SK-N-SH treated with all-trans-retinoic acid at 6 μM for 48 hours (cell line): ENCODE measurements at regions not wholly inside any gene's neighbourhood (a gene's known extent, or its start where the extent isn't known, plus 50 kb on each side); places are given as distances from the start of the nearest gene placed in this dataset.

ENCODE experiments used
- ATAC-seq: fragments of 200-7000 bp; cut with Tn5 transposase; 3 replicates; pipeline ENCODE4 v1.9.1; 2020; ENCODE audit warnings: mild to moderate bottlenecking, moderate library complexity
- ARNTL ChIP-seq: fragments of 450-650 bp; formaldehyde crosslinking; IDR thresholded peaks from 2 replicates; pipeline ENCODE4 v1.5.0; 2020; ENCODE audit warnings: low read depth, mild to moderate bottlenecking, moderate library complexity, borderline replicate concordance
- BACH2 ChIP-seq: fragments of 250-450 bp; sonication (Bioruptor Pico); IDR thresholded peaks from 2 replicates; pipeline ENCODE4 v1.9.0; 2021; ENCODE audit warnings: mild to moderate bottlenecking, borderline replicate concordance
- CSDC2 ChIP-seq: fragments of 250-450 bp; sonication (Bioruptor Pico); IDR thresholded peaks from 2 replicates; pipeline ENCODE4 v1.5.0; 2020; ENCODE audit warnings: mild to moderate bottlenecking, moderate library complexity
- CSRNP3 ChIP-seq: fragments of 250-450 bp; sonication (Bioruptor Pico); IDR thresholded peaks from 2 replicates; pipeline ENCODE4 v1.5.1; 2021; ENCODE audit warnings: mild to moderate bottlenecking, moderate library complexity
- ESRRG ChIP-seq: fragments of 250-450 bp; sonication (Bioruptor Pico); IDR thresholded peaks from 2 replicates; pipeline ENCODE4 v1.6.1; 2021; ENCODE audit warnings: mild to moderate bottlenecking
- GLIS3 ChIP-seq: fragments of 250-450 bp; sonication (Bioruptor Pico); IDR thresholded peaks from 2 replicates; pipeline ENCODE4 v1.5.0; 2020; ENCODE audit warnings: mild to moderate bottlenecking, moderate library complexity
- ISL1 ChIP-seq: fragments of 250-450 bp; sonication (Bioruptor Pico); IDR thresholded peaks from 2 replicates; pipeline ENCODE4 v2.1.2; 2022; ENCODE audit warnings: mild to moderate bottlenecking, moderate library complexity
- OSR1 ChIP-seq: fragments of 250-450 bp; sonication (Bioruptor Pico); IDR thresholded peaks from 2 replicates; pipeline ENCODE4 v1.8.0; 2022; ENCODE audit warnings: moderate library complexity, mild to moderate bottlenecking, inconsistent platforms
- PPARA ChIP-seq: fragments of 250-450 bp; sonication (Bioruptor Pico); IDR thresholded peaks from 2 replicates; pipeline ENCODE4 v1.5.0; 2020; ENCODE audit warnings: mild to moderate bottlenecking, borderline replicate concordance
- RARB ChIP-seq: fragments of 250-450 bp; sonication (Bioruptor Pico); IDR thresholded peaks from 2 replicates; pipeline ENCODE4 v1.8.0; 2021; ENCODE audit warnings: mild to moderate bottlenecking, moderate library complexity
- SNAI2 ChIP-seq: fragments of 250-450 bp; sonication (Bioruptor Pico); IDR thresholded peaks from 2 replicates; pipeline ENCODE4 v1.5.0; 2020; ENCODE audit warnings: mild to moderate bottlenecking, moderate library complexity
- TCF4 ChIP-seq: fragments of 250-450 bp; sonication (Bioruptor Pico); IDR thresholded peaks from 2 replicates; pipeline ENCODE4 v1.8.0; 2021; ENCODE audit warnings: mild to moderate bottlenecking, moderate library complexity, borderline replicate concordance
- TOX ChIP-seq: fragments of 250-450 bp; sonication (Bioruptor Pico); IDR thresholded peaks from 2 replicates; pipeline ENCODE4 v1.8.0; 2021; ENCODE audit warnings: mild to moderate bottlenecking, moderate library complexity, borderline replicate concordance
- ZC3H10 ChIP-seq: fragments of 250-450 bp; sonication (Bioruptor Pico); IDR thresholded peaks from 2 replicates; pipeline ENCODE4 v1.5.1; 2021; ENCODE audit warnings: mild to moderate bottlenecking, moderate library complexity
- ZFP3 ChIP-seq: fragments of 250-450 bp; sonication (Bioruptor Pico); IDR thresholded peaks from 2 replicates; pipeline ENCODE4 v1.5.0; 2020; ENCODE audit warnings: mild to moderate bottlenecking, moderate library complexity
- ZFP30 ChIP-seq: fragments of 450-650 bp; formaldehyde crosslinking; IDR thresholded peaks from 2 replicates; pipeline ENCODE4 v1.5.0; 2022; ENCODE audit warnings: mild to moderate bottlenecking, moderate library complexity
- ZNF70 ChIP-seq: fragments of 450-650 bp; formaldehyde crosslinking; IDR thresholded peaks from 2 replicates; pipeline ENCODE4 v1.5.0; 2020; ENCODE audit warnings: mild to moderate bottlenecking, moderate library complexity
- ZNF8 ChIP-seq: fragments of 450-650 bp; formaldehyde crosslinking; IDR thresholded peaks from 2 replicates; pipeline ENCODE4 v1.5.0; 2020; ENCODE audit warnings: mild to moderate bottlenecking, moderate library complexity
- TF ChIP-seq, protein P1 (sequence below): fragments of 250-450 bp; sonication (Bioruptor Pico); IDR thresholded peaks from 2 replicates; pipeline ENCODE4 v1.5.1; 2020; ENCODE audit warnings: low read depth, mild to moderate bottlenecking, moderate library complexity
- TF ChIP-seq, protein P2 (sequence below): fragments of 250-450 bp; sonication (Bioruptor Pico); IDR thresholded peaks from 2 replicates; pipeline ENCODE4 v1.8.0; 2020; ENCODE audit warnings: mild to moderate bottlenecking, moderate library complexity, borderline replicate concordance

DNA sequence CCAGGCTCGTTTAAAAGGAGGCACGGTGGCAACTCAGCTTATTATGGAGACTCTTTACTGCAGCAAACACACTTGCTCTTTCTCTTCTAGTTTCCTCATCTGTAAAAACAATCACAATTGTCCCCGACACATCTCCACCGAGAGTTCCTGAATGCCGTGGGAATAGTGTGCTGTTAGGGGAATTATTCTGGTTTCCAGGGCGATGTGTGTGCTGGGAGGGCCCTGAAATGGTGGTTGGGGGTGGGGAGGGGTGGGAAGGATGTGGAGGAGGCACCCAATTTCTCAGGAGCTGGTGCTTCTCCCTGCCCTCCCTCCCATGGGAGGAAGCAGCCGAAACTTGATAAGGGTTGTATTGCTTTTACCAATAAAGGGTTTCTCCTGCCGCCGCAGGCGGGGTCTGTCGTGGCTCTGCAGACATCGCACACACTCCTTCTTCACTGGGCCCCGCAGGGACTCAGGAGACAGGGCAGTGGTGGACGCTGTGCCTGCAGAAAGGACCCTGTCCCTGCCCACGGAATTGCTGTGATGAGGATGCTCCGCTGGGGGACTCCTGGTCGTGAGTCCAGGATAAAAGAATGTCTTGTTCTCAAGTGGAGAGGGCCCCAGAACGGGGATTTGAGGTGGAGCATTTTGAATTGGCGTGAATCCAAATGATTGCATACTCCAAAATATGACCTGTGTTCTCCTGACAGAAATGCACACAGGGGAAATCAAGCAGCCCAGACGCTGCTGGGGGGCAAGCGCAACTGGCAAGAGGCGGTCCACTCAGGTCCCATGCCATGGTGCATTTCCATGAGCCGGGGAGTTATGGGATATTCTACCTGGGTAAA lies 119.2 kb downstream of the ACKR3 start (continued):
- TF ChIP-seq, protein P1, sequence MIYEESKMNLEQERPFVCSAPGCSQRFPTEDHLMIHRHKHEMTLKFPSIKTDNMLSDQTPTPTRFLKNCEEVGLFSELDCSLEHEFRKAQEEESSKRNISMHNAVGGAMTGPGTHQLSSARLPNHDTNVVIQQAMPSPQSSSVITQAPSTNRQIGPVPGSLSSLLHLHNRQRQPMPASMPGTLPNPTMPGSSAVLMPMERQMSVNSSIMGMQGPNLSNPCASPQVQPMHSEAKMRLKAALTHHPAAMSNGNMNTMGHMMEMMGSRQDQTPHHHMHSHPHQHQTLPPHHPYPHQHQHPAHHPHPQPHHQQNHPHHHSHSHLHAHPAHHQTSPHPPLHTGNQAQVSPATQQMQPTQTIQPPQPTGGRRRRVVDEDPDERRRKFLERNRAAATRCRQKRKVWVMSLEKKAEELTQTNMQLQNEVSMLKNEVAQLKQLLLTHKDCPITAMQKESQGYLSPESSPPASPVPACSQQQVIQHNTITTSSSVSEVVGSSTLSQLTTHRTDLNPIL (CRISPR knock-in tag): no peak
- TF ChIP-seq ZFP3 (CRISPR knock-in tag) (no peak), ZNF70 (CRISPR knock-in tag) (no peak), GLIS3 (no peak), PPARA (CRISPR knock-in tag) (no peak), ZFP30 (CRISPR knock-in tag) (no peak), ESRRG (CRISPR knock-in tag) (no peak), ARNTL (CRISPR knock-in tag) (no peak), ZC3H10 (CRISPR knock-in tag) (no peak), TCF4 (CRISPR knock-in tag) (no peak)

DNA sequence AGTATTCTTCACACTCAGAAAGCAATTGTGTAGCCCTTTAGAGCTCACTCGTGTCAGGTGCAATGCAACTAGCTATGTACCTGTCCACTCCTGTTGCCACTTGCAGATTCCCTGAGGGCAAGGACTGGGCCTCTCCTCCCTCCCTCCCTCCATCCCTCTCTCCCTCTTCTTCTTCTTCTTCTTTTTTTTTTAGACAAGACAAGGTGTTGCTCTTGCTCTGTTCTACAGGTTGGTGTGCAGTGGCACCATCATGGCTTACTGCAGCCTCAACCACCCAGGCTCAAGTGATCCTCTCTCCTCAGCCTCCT lies 119.7 kb downstream of the ACKR3 start:
- no peak for ATAC-seq
- TF ChIP-seq RARB (CRISPR knock-in tag) (no peak), ISL1 (no peak)

- TF ChIP-seq ISL1: no peak
- TF ChIP-seq OSR1 (CRISPR knock-in tag): no peak
- TF ChIP-seq ARNTL (CRISPR knock-in tag): no peak
- TF ChIP-seq ESRRG (CRISPR knock-in tag): no peak
- TF ChIP-seq TOX (CRISPR knock-in tag): no peak
- no peak for TF ChIP-seq ZFP3 (CRISPR knock-in tag)
- no peak for ATAC-seq
Observed at GRCh38 chr2:236689981-236690380, 120.4 kb downstream of the ACKR3 start.

GRCh38 chr2:236690726-236691125 lies 121.1 kb downstream of the ACKR3 start:
- no peak for ATAC-seq
- TF ChIP-seq BACH2 (CRISPR knock-in tag): no peak
- TF ChIP-seq ZFP30 (CRISPR knock-in tag): no peak
- no peak for TF ChIP-seq TCF4 (CRISPR knock-in tag)

GRCh38 chr2:236691799-236692167 lies 122.2 kb downstream of the ACKR3 start:
- no peak for ATAC-seq
- no peak for TF ChIP-seq BACH2 (CRISPR knock-in tag)
- no peak for TF ChIP-seq ESRRG (CRISPR knock-in tag)
- TF ChIP-seq SNAI2 (CRISPR knock-in tag): no peak
- TF ChIP-seq ARNTL (CRISPR knock-in tag): no peak
- TF ChIP-seq, protein P2, sequence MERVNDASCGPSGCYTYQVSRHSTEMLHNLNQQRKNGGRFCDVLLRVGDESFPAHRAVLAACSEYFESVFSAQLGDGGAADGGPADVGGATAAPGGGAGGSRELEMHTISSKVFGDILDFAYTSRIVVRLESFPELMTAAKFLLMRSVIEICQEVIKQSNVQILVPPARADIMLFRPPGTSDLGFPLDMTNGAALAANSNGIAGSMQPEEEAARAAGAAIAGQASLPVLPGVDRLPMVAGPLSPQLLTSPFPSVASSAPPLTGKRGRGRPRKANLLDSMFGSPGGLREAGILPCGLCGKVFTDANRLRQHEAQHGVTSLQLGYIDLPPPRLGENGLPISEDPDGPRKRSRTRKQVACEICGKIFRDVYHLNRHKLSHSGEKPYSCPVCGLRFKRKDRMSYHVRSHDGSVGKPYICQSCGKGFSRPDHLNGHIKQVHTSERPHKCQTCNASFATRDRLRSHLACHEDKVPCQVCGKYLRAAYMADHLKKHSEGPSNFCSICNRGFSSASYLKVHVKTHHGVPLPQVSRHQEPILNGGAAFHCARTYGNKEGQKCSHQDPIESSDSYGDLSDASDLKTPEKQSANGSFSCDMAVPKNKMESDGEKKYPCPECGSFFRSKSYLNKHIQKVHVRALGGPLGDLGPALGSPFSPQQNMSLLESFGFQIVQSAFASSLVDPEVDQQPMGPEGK (CRISPR knock-in tag): no peak
- TF ChIP-seq CSDC2 (CRISPR knock-in tag): no peak
- no peak for TF ChIP-seq CSRNP3 (CRISPR knock-in tag)
- TF ChIP-seq PPARA (CRISPR knock-in tag): no peak
- no peak for TF ChIP-seq OSR1 (CRISPR knock-in tag)
- TF ChIP-seq ZNF8 (CRISPR knock-in tag): no peak
- no peak for TF ChIP-seq TOX (CRISPR knock-in tag)
- no peak for TF ChIP-seq ZFP30 (CRISPR knock-in tag)
- TF ChIP-seq ZFP3 (CRISPR knock-in tag): no peak
- TF ChIP-seq RARB (CRISPR knock-in tag): no peak
- TF ChIP-seq ISL1: no peak
- no peak for TF ChIP-seq TCF4 (CRISPR knock-in tag)
- TF ChIP-seq, protein P1 (CRISPR knock-in tag): no peak
